ENCODE measurements at regions not wholly inside any gene's neighbourhood (a gene's known extent, or its start where the extent isn't known, plus 50 kb on each side); places are given as distances from the start of the nearest gene placed in this dataset.
"Not testable (repeated sequence)": the region's sequence is repeated elsewhere in the genome, so short reads cannot be mapped to it uniquely, and the experiment has no call there.

DNA sequence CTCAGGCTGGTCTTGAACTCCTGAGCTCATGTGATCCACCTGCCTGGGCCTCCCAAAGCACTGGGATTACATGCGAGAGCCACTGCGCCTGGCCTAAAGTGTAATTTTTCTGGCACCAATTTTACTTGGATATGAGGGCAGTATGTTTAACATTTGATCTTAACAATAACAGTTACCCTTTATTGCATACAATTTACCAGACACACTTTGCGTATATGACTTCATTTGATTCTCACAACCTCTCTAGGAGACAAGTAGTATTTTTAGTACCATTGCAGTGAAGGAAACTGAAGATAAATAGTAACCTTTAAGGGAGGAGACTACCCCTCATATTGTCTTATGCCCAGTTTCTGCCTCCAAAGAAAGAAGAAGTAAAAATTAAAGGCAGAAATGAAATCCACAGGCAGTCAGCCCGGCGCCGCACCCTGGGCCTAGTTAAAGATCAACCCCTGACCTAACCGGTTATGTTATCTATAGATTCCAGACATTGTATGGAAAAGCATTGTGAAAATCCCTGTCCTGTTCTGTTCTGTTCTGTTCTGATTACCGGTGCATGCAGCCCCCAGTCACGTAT lies 54.0 kb downstream of the CYP26A1 start:
- WGBS, result 98% methylated on average over 8 of the region's 9 CpGs
- H3K9me3 ChIP-seq (ENCODE audit: insufficient read depth, low read depth, low read length), result peaks cover 28% of the 10 kb centered on the region

GRCh38 chr10:93131986-93132385 lies 58.3 kb downstream of the CYP26A1 start:
- WGBS, result 79% methylated on average over 6 of the region's 6 CpGs

More for the DNA sequence above, 54.0 kb downstream of the CYP26A1 start:
- H3K4me3 ChIP-seq (ENCODE audit: low read length); H3K4me1 ChIP-seq (ENCODE audit: insufficient read depth, low read length); H3K36me3 ChIP-seq (ENCODE audit: insufficient read depth, low read length); H3K27ac ChIP-seq (ENCODE audit: low read depth, low read length); H3K27me3 ChIP-seq (ENCODE audit: insufficient read depth, low read length); H3K9ac ChIP-seq (ENCODE audit: low read depth, low read length): not testable (repeated sequence)

DNA sequence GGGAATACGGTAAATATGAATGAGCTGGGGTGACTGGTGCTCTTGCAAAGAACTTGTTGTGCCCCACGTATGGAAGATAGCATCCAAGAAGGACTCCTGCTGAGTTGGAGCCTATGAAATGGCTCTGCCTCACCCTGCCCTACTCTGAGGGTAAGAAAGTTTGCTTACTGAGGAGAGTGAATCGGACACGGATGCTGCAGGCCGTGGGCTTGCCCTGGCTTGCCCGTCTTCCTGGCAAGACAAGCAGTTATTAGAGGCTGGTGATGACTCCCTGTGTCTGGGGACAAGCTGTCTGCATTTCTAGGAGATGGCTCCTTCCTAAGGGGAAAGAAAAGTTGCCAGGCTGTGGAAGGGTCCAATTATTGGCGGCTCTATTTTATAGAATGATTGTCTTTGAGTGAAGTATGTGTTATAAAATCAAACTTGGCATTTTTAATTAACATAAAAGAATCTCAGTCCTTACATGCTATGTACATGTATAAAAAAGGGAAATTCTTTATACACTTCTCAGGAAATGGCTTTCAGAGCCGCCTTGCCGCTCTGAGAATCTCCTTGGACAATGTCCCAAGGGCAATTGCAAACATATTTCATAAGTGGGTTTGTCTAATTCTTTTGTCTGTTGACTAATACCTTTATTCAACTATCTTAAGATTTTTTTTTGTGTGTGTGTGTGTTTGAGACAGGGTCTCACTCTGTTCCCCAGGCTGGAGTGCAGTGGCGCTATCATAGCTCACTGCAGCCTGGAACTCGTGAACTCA lies 64.6 kb downstream of the CYP26A1 start:
- no peaks in the 10 kb centered on the region for H3K36me3 ChIP-seq (ENCODE audit: insufficient read depth, low read length)
- H3K27ac ChIP-seq (ENCODE audit: low read depth, low read length), result no peak overlapping the region
- H3K4me3 ChIP-seq (ENCODE audit: low read length), result no peak overlapping the region
- no peaks in the 10 kb centered on the region for H3K9me3 ChIP-seq (ENCODE audit: insufficient read depth, low read depth, low read length)
- H3K4me1 ChIP-seq (ENCODE audit: insufficient read depth, low read length), result no peaks in the 10 kb centered on the region
- WGBS, result 92% methylated on average over 11 of the region's 11 CpGs
- no peaks in the 10 kb centered on the region for H3K27me3 ChIP-seq (ENCODE audit: insufficient read depth, low read length)
- H3K9ac ChIP-seq (ENCODE audit: low read depth, low read length), result no peak overlapping the region

More at GRCh38 chr10:93131986-93132385, 58.3 kb downstream of the CYP26A1 start:
- H3K27ac ChIP-seq (ENCODE audit: low read depth, low read length), result no peak overlapping the region
- H3K36me3 ChIP-seq (ENCODE audit: insufficient read depth, low read length), result no peaks in the 10 kb centered on the region
- H3K9ac ChIP-seq (ENCODE audit: low read depth, low read length), result no peak overlapping the region
- no peaks in the 10 kb centered on the region for H3K27me3 ChIP-seq (ENCODE audit: insufficient read depth, low read length)
- peaks cover 7% of the 10 kb centered on the region for H3K4me1 ChIP-seq (ENCODE audit: insufficient read depth, low read length)
- peaks cover 18% of the 10 kb centered on the region for H3K9me3 ChIP-seq (ENCODE audit: insufficient read depth, low read depth, low read length)
- H3K4me3 ChIP-seq (ENCODE audit: low read length), result no peak overlapping the region

DNA sequence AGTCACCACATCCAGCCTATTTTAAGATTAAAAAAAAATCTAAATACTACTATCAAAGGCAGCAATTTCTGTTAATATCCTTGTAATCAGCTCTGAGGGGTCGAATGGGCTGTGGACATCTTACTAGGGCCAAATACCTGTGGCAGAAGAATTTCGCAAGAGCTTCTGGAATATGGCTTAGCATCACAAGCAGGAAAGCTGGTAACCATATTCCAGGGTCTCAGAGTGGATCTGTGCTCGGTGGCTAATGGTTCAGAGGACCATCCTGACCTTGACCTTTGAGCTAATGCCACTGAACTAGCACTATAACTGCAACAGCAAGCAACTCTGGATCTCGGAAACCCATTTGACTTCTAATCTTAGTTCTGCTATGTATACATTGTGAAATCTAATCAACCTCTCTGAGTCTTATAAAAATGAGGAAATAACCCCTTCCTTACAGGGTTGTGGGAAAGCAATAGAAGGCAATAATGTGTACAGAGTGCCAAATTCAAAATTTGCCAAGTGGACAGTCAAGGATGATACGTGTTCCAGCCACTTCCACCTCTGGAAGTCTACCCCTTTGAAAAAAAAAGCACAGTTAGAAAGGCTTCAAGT lies 65.5 kb downstream of the CYP26A1 start:
- Histone ChIP-seq H3K9ac (ENCODE audit: low read depth, low read length) (no peak overlapping the region), H3K4me3 (ENCODE audit: low read length) (no peak overlapping the region), H3K36me3 (ENCODE audit: insufficient read depth, low read length) (no peaks in the 10 kb centered on the region), H3K4me1 (ENCODE audit: insufficient read depth, low read length) (no peaks in the 10 kb centered on the region), H3K27me3 (ENCODE audit: insufficient read depth, low read length) (no peaks in the 10 kb centered on the region), H3K27ac (ENCODE audit: low read depth, low read length) (no peak overlapping the region), H3K9me3 (ENCODE audit: insufficient read depth, low read depth, low read length) (no peaks in the 10 kb centered on the region)
- 84% methylated on average over 5 of the region's 5 CpGs for WGBS

DNA sequence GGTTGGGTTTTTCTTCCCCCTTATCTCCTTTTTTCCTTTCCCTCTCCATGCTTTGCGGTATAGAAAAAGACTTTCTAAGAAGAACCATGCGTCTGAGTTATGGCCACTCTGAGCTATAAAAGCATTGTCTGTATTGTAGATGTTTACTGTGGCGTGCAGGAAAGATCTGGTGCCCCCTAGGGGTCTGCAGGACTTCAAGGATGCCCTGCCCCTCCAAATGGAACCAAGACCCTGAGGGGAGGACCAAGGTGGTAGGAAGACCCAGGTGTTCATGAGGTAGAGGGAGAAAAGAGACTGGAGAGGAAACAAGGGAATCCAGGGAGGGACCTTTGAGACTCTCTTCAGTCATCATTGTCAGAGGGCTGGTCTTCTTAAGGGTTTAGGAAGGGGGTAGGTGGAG lies 68.8 kb downstream of the CYP26A1 start:
- no peaks in the 10 kb centered on the region for H3K36me3 ChIP-seq (ENCODE audit: insufficient read depth, low read length)
- no peaks in the 10 kb centered on the region for H3K4me1 ChIP-seq (ENCODE audit: insufficient read depth, low read length)
- H3K9me3 ChIP-seq (ENCODE audit: insufficient read depth, low read depth, low read length), result no peaks in the 10 kb centered on the region
- H3K4me3 ChIP-seq (ENCODE audit: low read length), result no peak overlapping the region
- WGBS, result 93% methylated on average over 3 of the region's 3 CpGs
- H3K27me3 ChIP-seq (ENCODE audit: insufficient read depth, low read length), result no peaks in the 10 kb centered on the region
- H3K27ac ChIP-seq (ENCODE audit: low read depth, low read length), result no peak overlapping the region
- no peak overlapping the region for H3K9ac ChIP-seq (ENCODE audit: low read depth, low read length)

DNA sequence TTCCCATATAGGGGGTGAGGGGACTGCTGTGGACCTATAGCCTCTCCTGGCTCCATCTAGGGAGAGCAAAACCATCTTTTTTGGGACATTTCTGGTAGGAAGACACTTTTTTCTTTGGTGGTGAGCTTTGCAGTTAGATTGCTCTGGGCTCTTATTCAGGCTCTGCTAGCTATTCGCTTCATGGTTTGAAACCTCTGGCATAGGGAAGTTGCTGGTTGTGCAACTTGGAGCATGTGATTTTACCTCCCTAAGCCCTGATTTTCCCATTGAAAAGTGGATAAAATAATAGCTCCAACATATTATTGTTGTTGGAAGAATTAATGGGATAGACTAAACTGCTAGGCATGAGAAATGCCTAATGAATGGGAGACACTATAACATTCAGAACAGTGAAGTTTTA lies 69.6 kb downstream of the CYP26A1 start:
- H3K4me3 ChIP-seq (ENCODE audit: low read length), result no peak overlapping the region
- no peak overlapping the region for H3K9ac ChIP-seq (ENCODE audit: low read depth, low read length)
- no peaks in the 10 kb centered on the region for H3K27me3 ChIP-seq (ENCODE audit: insufficient read depth, low read length)
- H3K4me1 ChIP-seq (ENCODE audit: insufficient read depth, low read length), result no peaks in the 10 kb centered on the region
- WGBS, result 100% methylated on average over 1 of the region's 1 CpG
- no peaks in the 10 kb centered on the region for H3K36me3 ChIP-seq (ENCODE audit: insufficient read depth, low read length)
- no peak overlapping the region for H3K27ac ChIP-seq (ENCODE audit: low read depth, low read length)
- no peaks in the 10 kb centered on the region for H3K9me3 ChIP-seq (ENCODE audit: insufficient read depth, low read depth, low read length)

DNA sequence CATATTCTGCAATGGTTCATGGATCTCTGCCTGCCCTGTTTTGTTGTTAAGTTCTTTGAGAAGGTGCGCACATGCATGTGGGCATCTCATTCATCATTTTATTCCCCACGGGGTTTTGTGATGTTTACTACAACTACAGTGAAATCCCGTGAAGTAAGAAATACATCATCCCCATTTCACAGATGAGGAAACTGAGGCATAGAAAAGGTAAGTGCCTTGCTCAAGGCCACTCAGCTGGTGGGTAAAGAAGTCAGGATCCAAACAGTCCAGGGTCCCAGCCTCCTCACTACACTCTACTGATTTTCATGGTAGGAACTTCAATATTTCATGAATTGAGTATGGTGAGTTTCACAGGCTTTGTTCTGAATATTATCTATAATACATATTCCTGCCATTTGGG lies 72.6 kb downstream of the CYP26A1 start:
- no peaks in the 10 kb centered on the region for H3K36me3 ChIP-seq (ENCODE audit: insufficient read depth, low read length)
- H3K9me3 ChIP-seq (ENCODE audit: insufficient read depth, low read depth, low read length), result no peaks in the 10 kb centered on the region
- no peak overlapping the region for H3K9ac ChIP-seq (ENCODE audit: low read depth, low read length)
- WGBS, result 91% methylated on average over 3 of the region's 3 CpGs
- no peaks in the 10 kb centered on the region for H3K27me3 ChIP-seq (ENCODE audit: insufficient read depth, low read length)
- no peak overlapping the region for H3K27ac ChIP-seq (ENCODE audit: low read depth, low read length)
- H3K4me1 ChIP-seq (ENCODE audit: insufficient read depth, low read length), result no peaks in the 10 kb centered on the region
- H3K4me3 ChIP-seq (ENCODE audit: low read length), result no peak overlapping the region

DNA sequence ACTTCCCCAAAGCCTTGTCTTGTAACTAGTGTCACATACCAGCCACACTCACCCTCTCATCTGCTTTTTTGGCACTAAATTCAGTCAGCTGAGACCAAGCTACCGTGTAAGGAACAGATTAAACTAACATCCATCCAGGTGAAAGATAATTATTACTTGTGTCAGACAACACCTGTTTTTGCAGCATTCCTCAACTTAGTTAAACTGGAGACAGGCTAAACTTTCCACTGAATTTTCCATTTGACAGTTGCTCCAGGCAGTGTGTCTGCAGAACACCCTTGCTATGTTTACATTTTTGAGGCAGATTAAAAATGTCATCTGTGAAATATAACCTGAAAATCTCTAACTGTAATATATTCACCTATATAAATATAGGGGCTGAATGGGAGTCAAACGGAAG lies 73.6 kb downstream of the CYP26A1 start:
- no peaks in the 10 kb centered on the region for H3K9me3 ChIP-seq (ENCODE audit: insufficient read depth, low read depth, low read length)
- no peak overlapping the region for H3K9ac ChIP-seq (ENCODE audit: low read depth, low read length)
- no peaks in the 10 kb centered on the region for H3K4me1 ChIP-seq (ENCODE audit: insufficient read depth, low read length)
- no peaks in the 10 kb centered on the region for H3K36me3 ChIP-seq (ENCODE audit: insufficient read depth, low read length)
- H3K27me3 ChIP-seq (ENCODE audit: insufficient read depth, low read length), result no peaks in the 10 kb centered on the region
- H3K4me3 ChIP-seq (ENCODE audit: low read length), result no peak overlapping the region
- H3K27ac ChIP-seq (ENCODE audit: low read depth, low read length), result no peak overlapping the region
- 77% methylated on average over 2 of the region's 2 CpGs for whole genome bisulfite sequencing

DNA sequence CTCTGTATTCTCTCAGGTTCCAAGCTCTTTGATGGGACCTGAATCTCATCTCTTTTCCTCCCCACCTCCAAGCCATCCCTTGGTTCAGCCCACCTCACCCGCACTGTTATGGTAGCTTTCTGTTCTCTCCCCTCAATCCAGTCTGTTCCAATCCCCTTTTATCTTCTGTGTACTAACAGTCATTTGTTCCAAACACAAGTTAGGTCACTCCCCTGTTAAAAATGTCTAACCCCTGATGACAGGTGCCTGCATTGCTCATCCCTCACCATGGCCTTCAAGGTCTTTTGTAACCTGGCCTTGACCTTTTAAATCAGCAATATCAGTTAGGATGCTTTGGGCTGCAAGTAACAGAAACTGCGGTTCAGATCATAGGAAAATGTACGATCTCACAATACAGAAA lies 74.8 kb downstream of the CYP26A1 start:
- Histone ChIP-seq H3K4me1 (ENCODE audit: insufficient read depth, low read length) (no peaks in the 10 kb centered on the region), H3K9ac (ENCODE audit: low read depth, low read length) (no peak overlapping the region), H3K36me3 (ENCODE audit: insufficient read depth, low read length) (no peaks in the 10 kb centered on the region), H3K27ac (ENCODE audit: low read depth, low read length) (no peak overlapping the region), H3K27me3 (ENCODE audit: insufficient read depth, low read length) (no peaks in the 10 kb centered on the region), H3K9me3 (ENCODE audit: insufficient read depth, low read depth, low read length) (peaks cover 5% of the 10 kb centered on the region; the same call in 1 of the 2 replicates), H3K4me3 (ENCODE audit: low read length) (no peak overlapping the region)
- 94% methylated on average over 3 of the region's 3 CpGs for WGBS

GRCh38 chr10:93149761-93150160 lies 76.1 kb downstream of the CYP26A1 start:
- no peak overlapping the region for H3K4me3 ChIP-seq (ENCODE audit: low read length)
- no peak overlapping the region for H3K9ac ChIP-seq (ENCODE audit: low read depth, low read length)
- no peaks in the 10 kb centered on the region for H3K4me1 ChIP-seq (ENCODE audit: insufficient read depth, low read length)
- no peaks in the 10 kb centered on the region for H3K27me3 ChIP-seq (ENCODE audit: insufficient read depth, low read length)
- whole genome bisulfite sequencing, result 96% methylated on average over 4 of the region's 4 CpGs
- peaks cover 11% of the 10 kb centered on the region; the same call in 1 of the 2 replicates for H3K9me3 ChIP-seq (ENCODE audit: insufficient read depth, low read depth, low read length)
- no peaks in the 10 kb centered on the region for H3K36me3 ChIP-seq (ENCODE audit: insufficient read depth, low read length)
- H3K27ac ChIP-seq (ENCODE audit: low read depth, low read length), result no peak overlapping the region

DNA sequence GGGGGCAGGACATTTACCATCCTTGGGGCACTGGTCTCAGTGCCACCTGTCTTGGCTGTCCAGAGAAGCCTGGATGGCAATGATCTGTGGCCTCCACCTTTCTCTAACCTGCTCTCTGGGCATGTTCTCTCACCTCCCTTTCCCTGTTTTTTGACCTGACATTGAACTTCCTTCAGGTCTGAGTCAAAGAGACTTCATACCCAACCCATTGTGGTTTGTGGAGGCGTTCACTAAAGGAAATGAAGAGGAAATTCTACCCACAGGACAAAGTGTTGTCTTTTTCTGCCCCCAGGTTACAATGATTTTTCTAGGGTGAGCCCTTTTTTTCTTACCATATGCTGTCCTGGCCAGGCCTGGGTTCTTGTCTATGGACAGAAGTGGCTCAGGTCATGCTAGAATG lies 76.6 kb downstream of the CYP26A1 start:
- Histone ChIP-seq H3K27me3 (ENCODE audit: insufficient read depth, low read length) (no peaks in the 10 kb centered on the region), H3K36me3 (ENCODE audit: insufficient read depth, low read length) (no peaks in the 10 kb centered on the region), H3K4me1 (ENCODE audit: insufficient read depth, low read length) (no peaks in the 10 kb centered on the region), H3K27ac (ENCODE audit: low read depth, low read length) (no peak overlapping the region), H3K9me3 (ENCODE audit: insufficient read depth, low read depth, low read length) (peaks cover 16% of the 10 kb centered on the region; the same call in 1 of the 2 replicates), H3K4me3 (ENCODE audit: low read length) (no peak overlapping the region), H3K9ac (ENCODE audit: low read depth, low read length) (no peak overlapping the region)
- 92% methylated on average over 1 of the region's 1 CpG for WGBS

Measured in HUES64 (cell line).